ENCODE measurements at regions not wholly inside any gene's neighbourhood (a gene's known extent, or its start where the extent isn't known, plus 50 kb on each side); places are given as distances from the start of the nearest gene placed in this dataset.

GRCh38 chr3:153972862-153973261 lies 148.3 kb upstream of the ARHGEF26 start:
- TF ChIP-seq POLR2A (IDR thresholded peaks at IDR 0.05) (no peak), CTCF (IDR thresholded peaks at IDR 0.05) (no peak)

Measured in heart left ventricle (tissue), 13 donors.